Body of pancreas (tissue), 4 donors: ENCODE measurements at regions not wholly inside any gene's neighbourhood (a gene's known extent, or its start where the extent isn't known, plus 50 kb on each side); places are given as distances from the start of the nearest gene placed in this dataset.
A peak's percentile ranks its signal among the peaks of the same experiment; 100 is the strongest.

ENCODE experiments used
- ATAC-seq: fragments of 150-250 bp; one replicate; pipeline ENCODE4 v1.9.1; 2016
- DNase-seq, 4 donors: peaks; one replicate each; pipeline ENCODE4 v3.0.0-alpha.2; 2019
- H3K27ac ChIP-seq, 4 donors: fragments of 200-600 bp; sonication (generic); 1 replicate in 3 of 4; 2 replicates in 1 of 4; pipeline versions ENCODE4 v1.5.1 to v1.6.1; 2016 to 2019; ENCODE audit warnings: mild to moderate bottlenecking in 1 of 4, mixed read lengths in 1 of 4, moderate library complexity in 1 of 4
- H3K27me3 ChIP-seq, 2 donors: fragments of 200-600 bp; sonication (generic); one replicate each; pipeline ENCODE4 v1.6.0; 2016; ENCODE audit warnings: mild to moderate bottlenecking in 1 of 2
- H3K36me3 ChIP-seq, 2 donors: fragments of 200-600 bp; sonication (generic); replicated peaks in 1 of 2; 2 replicates each; pipeline ENCODE4 v1.5.1; 2016; ENCODE audit warnings: low read depth in 2 of 2; ENCODE audit not compliant: insufficient read depth in 1 of 2
- H3K4me1 ChIP-seq: fragments of 200-600 bp; sonication (generic); one replicate; pipeline ENCODE4 v1.6.0; 2016
- H3K4me3 ChIP-seq, 2 donors: fragments of 200-600 bp; sonication (generic); 1 replicate in 1 of 2; 2 replicates in 1 of 2; pipeline ENCODE4 v1.5.1; 2016 to 2019
- H3K9me3 ChIP-seq, 3 donors: fragments of 200-600 bp; sonication (generic); 1 replicate in 2 of 3; 2 replicates in 1 of 3; pipeline ENCODE4 v1.5.1; 2016
- POLR2A ChIP-seq, 3 donors: fragments of 450-650 bp; IDR thresholded peaks; one replicate each; pipeline ENCODE4 v1.6.1; 2016; ENCODE audit warnings: antibody characterized with exemption in 3 of 3, mild to moderate bottlenecking in 2 of 3
- WGBS, 2 donors: methylation state at CpG; one replicate each; pipeline ENCODE4 v1.1.5; 2017; 5-methylcytosine and 5-hydroxymethylcytosine counted together
- intact Hi-C: fragments of 100-400 bp; cut with DNase I; formaldehyde crosslinking; loops from one replicate; pipeline ENCODE4 v1.15.1; 2023
- TF ChIP-seq, protein P1 (sequence below), 7 experiments: fragments of 450-650 bp in 4 of 7; fragments of 200-600 bp in 3 of 7; sonication (generic) in 3 of 7; IDR thresholded peaks; one replicate each; pipeline ENCODE4 v1.5.1; 2016 to 2019; ENCODE audit warnings: antibody characterized with exemption in 7 of 7

DNA sequence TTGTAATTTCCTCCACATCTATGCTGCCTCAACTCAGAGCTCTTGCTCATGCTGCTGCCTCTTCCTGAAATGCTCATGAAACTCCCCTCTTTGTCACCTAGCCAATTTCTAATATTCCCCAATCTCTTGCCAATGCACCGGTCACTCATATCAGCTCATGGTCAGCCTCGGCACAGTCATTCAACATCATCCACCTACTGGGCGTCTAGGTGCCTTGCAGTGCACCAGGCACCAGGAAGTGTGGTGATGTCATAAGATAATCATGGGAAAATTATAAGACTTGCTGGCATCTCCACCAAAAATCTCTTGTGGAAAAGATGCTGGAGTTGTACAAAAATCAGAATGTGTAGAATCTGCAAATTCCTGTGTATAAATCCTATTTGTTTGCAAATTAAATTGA, 52.6 kb upstream of the RAB27B start:
- Histone ChIP-seq H3K36me3 (no peaks in the 10 kb centered on the region), H3K27me3 (no peaks in the 10 kb centered on the region), H3K4me1 (peaks cover 43% of the 10 kb centered on the region), H3K4me3 (no peak overlapping the region), H3K27ac (peak overlapping the region; percentile 28 to 77 (median 64)), H3K9me3 (no peaks in the 10 kb centered on the region)
- TF ChIP-seq, protein P1, sequence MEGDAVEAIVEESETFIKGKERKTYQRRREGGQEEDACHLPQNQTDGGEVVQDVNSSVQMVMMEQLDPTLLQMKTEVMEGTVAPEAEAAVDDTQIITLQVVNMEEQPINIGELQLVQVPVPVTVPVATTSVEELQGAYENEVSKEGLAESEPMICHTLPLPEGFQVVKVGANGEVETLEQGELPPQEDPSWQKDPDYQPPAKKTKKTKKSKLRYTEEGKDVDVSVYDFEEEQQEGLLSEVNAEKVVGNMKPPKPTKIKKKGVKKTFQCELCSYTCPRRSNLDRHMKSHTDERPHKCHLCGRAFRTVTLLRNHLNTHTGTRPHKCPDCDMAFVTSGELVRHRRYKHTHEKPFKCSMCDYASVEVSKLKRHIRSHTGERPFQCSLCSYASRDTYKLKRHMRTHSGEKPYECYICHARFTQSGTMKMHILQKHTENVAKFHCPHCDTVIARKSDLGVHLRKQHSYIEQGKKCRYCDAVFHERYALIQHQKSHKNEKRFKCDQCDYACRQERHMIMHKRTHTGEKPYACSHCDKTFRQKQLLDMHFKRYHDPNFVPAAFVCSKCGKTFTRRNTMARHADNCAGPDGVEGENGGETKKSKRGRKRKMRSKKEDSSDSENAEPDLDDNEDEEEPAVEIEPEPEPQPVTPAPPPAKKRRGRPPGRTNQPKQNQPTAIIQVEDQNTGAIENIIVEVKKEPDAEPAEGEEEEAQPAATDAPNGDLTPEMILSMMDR (IDR thresholded peaks at IDR 0.05) = peak in 6 of 7 experiments; percentile 23 to 61 (median 52)
- no peak for TF ChIP-seq POLR2A (IDR thresholded peaks at IDR 0.05)
- 24 to 41% methylated on average over 3 of the region's 3 CpGs for WGBS, 2 donors
- ATAC-seq = peak; percentile 85
- peak; percentile 51 to 70 (median 62) for DNase-seq
- intact Hi-C loops = no loop called here

DNA sequence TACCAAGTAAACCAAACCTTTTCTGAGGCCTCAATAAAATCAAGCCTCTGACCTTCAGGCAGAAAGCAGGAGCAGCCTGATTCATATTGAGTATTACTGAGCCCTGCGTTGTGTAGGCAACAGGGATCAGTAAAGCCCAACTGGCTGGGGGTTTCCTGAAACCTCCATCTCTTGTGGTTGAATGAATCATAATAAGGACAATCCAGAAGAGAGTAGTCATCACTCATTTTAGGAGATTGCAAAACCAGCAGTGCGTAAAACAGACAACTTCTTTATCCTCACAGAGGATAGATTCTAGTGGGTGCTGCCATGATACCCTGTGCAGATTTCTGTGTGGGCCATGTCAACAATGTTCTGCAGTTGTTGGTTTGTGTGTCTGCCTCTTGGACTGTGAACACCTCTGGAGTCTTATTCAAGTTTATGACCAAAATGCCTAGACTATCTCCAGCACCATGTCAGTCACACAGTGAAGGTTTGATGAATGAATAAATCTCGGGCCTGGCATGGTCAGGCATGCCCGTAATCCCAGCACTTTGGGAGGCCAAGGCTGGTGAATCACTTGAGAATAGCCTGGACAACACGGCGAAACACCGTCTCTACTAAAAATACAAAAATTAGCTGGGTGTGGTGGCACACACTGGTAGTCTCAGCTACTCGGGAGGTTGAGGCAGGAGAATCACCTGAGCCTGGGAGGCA, 51.8 kb upstream of the RAB27B start:
- ATAC-seq = peak; percentile 47
- H3K27me3 ChIP-seq = no peaks in the 10 kb centered on the region
- peaks cover 43% of the 10 kb centered on the region for H3K4me1 ChIP-seq
- DNase-seq = peak in 2 of 4 donors; percentile 17 to 50
- no peaks in the 10 kb centered on the region for H3K9me3 ChIP-seq
- WGBS, 2 donors = 85 to 86% methylated on average over 8 of the region's 8 CpGs
- intact Hi-C loops = no loop called here
- no peaks in the 10 kb centered on the region for H3K36me3 ChIP-seq
- TF ChIP-seq, protein P1 (IDR thresholded peaks at IDR 0.05) = no peak
- TF ChIP-seq POLR2A (IDR thresholded peaks at IDR 0.05) = no peak
- peak overlapping the region in 3 of 4 donors; percentile 28 to 73 (median 56) for H3K27ac ChIP-seq
- no peak overlapping the region for H3K4me3 ChIP-seq

DNA sequence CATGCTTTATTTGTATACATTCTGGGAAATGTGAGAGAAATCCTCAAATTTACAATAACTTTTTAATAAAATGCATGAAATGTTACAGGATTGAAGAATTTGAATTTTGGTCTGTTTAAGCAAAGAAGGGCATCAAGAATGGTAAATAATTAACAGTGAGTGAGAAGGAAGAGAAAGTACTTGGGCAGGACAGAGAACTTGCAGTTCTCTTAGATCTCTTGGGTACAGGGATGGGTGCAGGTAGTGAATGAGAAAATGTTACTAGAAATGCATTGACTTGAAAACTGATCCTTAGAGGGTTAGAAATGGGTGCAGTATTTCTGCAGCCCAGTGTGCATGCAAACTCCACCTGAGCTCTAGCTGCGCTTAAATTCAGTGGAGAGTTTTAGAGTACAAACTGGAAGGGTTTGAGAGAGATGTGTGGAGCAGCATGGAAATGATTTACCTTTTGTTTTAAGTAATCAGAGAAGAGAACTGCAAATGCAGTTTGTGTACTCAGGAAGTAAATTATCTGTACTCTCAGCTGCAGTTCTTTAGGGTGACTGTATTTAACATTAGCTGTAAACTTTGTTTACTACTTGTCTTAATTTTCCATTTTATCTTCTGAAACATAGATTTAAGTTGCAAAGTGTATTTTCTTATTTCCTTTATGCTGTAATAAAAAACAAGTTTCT, 51.0 kb upstream of the RAB27B start:
- WGBS, 2 donors = 29 to 36% methylated on average over 1 of the region's 1 CpG
- TF ChIP-seq POLR2A (IDR thresholded peaks at IDR 0.05) = peak in 1 of 3 donors; percentile 13
- TF ChIP-seq, protein P1 (IDR thresholded peaks at IDR 0.05) = no peak
- peak; percentile 34 for ATAC-seq
- Histone ChIP-seq H3K4me1 (peaks cover 43% of the 10 kb centered on the region), H3K9me3 (no peaks in the 10 kb centered on the region), H3K36me3 (no peaks in the 10 kb centered on the region), H3K4me3 (no peak overlapping the region), H3K27ac (peak overlapping the region; percentile 28 to 73 (median 48)), H3K27me3 (no peaks in the 10 kb centered on the region)
- intact Hi-C loops = no loop called here
- no peak for DNase-seq

DNA sequence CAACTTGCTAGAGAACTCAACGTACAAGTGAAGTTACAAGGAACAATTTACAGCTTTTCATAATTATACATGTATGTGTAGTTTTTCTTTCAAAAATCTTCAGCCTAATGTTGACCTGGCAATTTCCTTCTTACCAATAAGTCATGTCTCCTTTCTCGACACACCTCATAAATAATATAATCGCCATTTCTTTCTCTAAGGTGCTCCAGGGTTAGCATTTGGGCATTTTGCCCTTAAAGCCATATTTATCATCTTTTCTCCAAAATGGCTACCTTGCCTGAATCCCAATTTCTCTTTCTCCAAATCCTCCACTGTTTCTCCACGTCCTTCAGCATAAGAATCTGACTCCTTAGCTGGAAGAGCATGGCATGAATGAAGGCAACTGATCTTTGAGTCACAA, 50.3 kb upstream of the RAB27B start:
- H3K36me3 ChIP-seq = no peaks in the 10 kb centered on the region
- peak; percentile 25 for ATAC-seq
- H3K27ac ChIP-seq = peak overlapping the region in 3 of 4 donors; percentile 28 to 73 (median 41)
- DNase-seq = peak in 1 of 4 donors; percentile 10
- H3K4me1 ChIP-seq = peaks cover 43% of the 10 kb centered on the region
- 26 to 27% methylated on average over 4 of the region's 4 CpGs for WGBS, 2 donors
- no peaks in the 10 kb centered on the region for H3K9me3 ChIP-seq
- TF ChIP-seq, protein P1 (IDR thresholded peaks at IDR 0.05) = no peak
- TF ChIP-seq POLR2A (IDR thresholded peaks at IDR 0.05) = peak in 1 of 3 donors; percentile 34
- intact Hi-C loops = no loop called here
- H3K27me3 ChIP-seq = no peaks in the 10 kb centered on the region
- H3K4me3 ChIP-seq = no peak overlapping the region
